ENCODE measurements at regions not wholly inside any gene's neighbourhood (a gene's known extent, or its start where the extent isn't known, plus 50 kb on each side); places are given as distances from the start of the nearest gene placed in this dataset.

GRCh38 chr1:30359539-30360220, 363.7 kb downstream of the MATN1 start:
- Histone ChIP-seq H3K4me1 (ENCODE audit: control insufficient read depth, insufficient read depth, low read length) (no peaks in the 10 kb centered on the region), H3K27me3 (ENCODE audit: control insufficient read depth, insufficient read depth, low read length) (peaks cover 8% of the 10 kb centered on the region), H3K36me3 (ENCODE audit: control insufficient read depth, insufficient read depth, low read length) (no peaks in the 10 kb centered on the region), H3K27ac (ENCODE audit: low read length) (no peak overlapping the region), H3K4me3 (ENCODE audit: low read length) (no peak overlapping the region), H3K9me3 (replicated peaks; ENCODE audit: control insufficient read depth, low read depth, low read length) (no peaks in the 10 kb centered on the region)
- no peak for DNase-seq
- 65% methylated on average over 12 of the region's 12 CpGs for WGBS (ENCODE audit: insufficient coverage)

- DNase-seq, result no peak
- no peak overlapping the region for H3K4me3 ChIP-seq (ENCODE audit: low read length)
- no peak overlapping the region for H3K27ac ChIP-seq (ENCODE audit: low read length)
- H3K9me3 ChIP-seq (replicated peaks; ENCODE audit: control insufficient read depth, low read depth, low read length), result no peaks in the 10 kb centered on the region
- WGBS (ENCODE audit: insufficient coverage), result no CpG with 5 or more reads among the region's 3 CpGs
- H3K4me1 ChIP-seq (ENCODE audit: control insufficient read depth, insufficient read depth, low read length), result no peaks in the 10 kb centered on the region
- no peaks in the 10 kb centered on the region for H3K36me3 ChIP-seq (ENCODE audit: control insufficient read depth, insufficient read depth, low read length)
- H3K27me3 ChIP-seq (ENCODE audit: control insufficient read depth, insufficient read depth, low read length), result peaks cover 8% of the 10 kb centered on the region
Measured at GRCh38 chr1:30358500-30358899, 364.9 kb downstream of the MATN1 start.

- Histone ChIP-seq H3K27ac (ENCODE audit: low read length) (no peak overlapping the region), H3K9me3 (replicated peaks; ENCODE audit: control insufficient read depth, low read depth, low read length) (no peaks in the 10 kb centered on the region), H3K4me1 (ENCODE audit: control insufficient read depth, insufficient read depth, low read length) (no peaks in the 10 kb centered on the region), H3K36me3 (ENCODE audit: control insufficient read depth, insufficient read depth, low read length) (no peaks in the 10 kb centered on the region), H3K27me3 (ENCODE audit: control insufficient read depth, insufficient read depth, low read length) (peaks cover 8% of the 10 kb centered on the region), H3K4me3 (ENCODE audit: low read length) (no peak overlapping the region)
- DNase-seq, result no peak
- 91% methylated on average over 5 of the region's 6 CpGs for WGBS (ENCODE audit: insufficient coverage)
Measured at GRCh38 chr1:30356839-30357238, 366.5 kb downstream of the MATN1 start.

GRCh38 chr1:30354410-30354809, 369.0 kb downstream of the MATN1 start:
- Histone ChIP-seq H3K4me3 (ENCODE audit: low read length) (no peak overlapping the region), H3K27me3 (ENCODE audit: control insufficient read depth, insufficient read depth, low read length) (peaks cover 4% of the 10 kb centered on the region)
- WGBS (ENCODE audit: insufficient coverage), result 22% methylated on average over 1 of the region's 1 CpG

GRCh38 chr1:30353637-30354036, 369.7 kb downstream of the MATN1 start:
- Histone ChIP-seq H3K27ac (ENCODE audit: low read length) (no peak overlapping the region), H3K27me3 (ENCODE audit: control insufficient read depth, insufficient read depth, low read length) (no peaks in the 10 kb centered on the region), H3K4me3 (ENCODE audit: low read length) (no peak overlapping the region), H3K9me3 (replicated peaks; ENCODE audit: control insufficient read depth, low read depth, low read length) (no peaks in the 10 kb centered on the region), H3K4me1 (ENCODE audit: control insufficient read depth, insufficient read depth, low read length) (no peaks in the 10 kb centered on the region), H3K36me3 (ENCODE audit: control insufficient read depth, insufficient read depth, low read length) (no peaks in the 10 kb centered on the region)
- no peak for DNase-seq

More at GRCh38 chr1:30354410-30354809, 369.0 kb downstream of the MATN1 start:
- DNase-seq, result no peak
- Histone ChIP-seq H3K9me3 (replicated peaks; ENCODE audit: control insufficient read depth, low read depth, low read length) (no peaks in the 10 kb centered on the region), H3K36me3 (ENCODE audit: control insufficient read depth, insufficient read depth, low read length) (no peaks in the 10 kb centered on the region), H3K27ac (ENCODE audit: low read length) (no peak overlapping the region), H3K4me1 (ENCODE audit: control insufficient read depth, insufficient read depth, low read length) (no peaks in the 10 kb centered on the region)

GRCh38 chr1:30348147-30348546, 375.2 kb downstream of the MATN1 start:
- Histone ChIP-seq H3K36me3 (ENCODE audit: control insufficient read depth, insufficient read depth, low read length) (no peaks in the 10 kb centered on the region), H3K27me3 (ENCODE audit: control insufficient read depth, insufficient read depth, low read length) (no peaks in the 10 kb centered on the region), H3K4me1 (ENCODE audit: control insufficient read depth, insufficient read depth, low read length) (no peaks in the 10 kb centered on the region), H3K4me3 (ENCODE audit: low read length) (no peak overlapping the region), H3K9me3 (replicated peaks; ENCODE audit: control insufficient read depth, low read depth, low read length) (peaks cover 2% of the 10 kb centered on the region), H3K27ac (ENCODE audit: low read length) (no peak overlapping the region)
- WGBS (ENCODE audit: insufficient coverage), result 100% methylated on average over 1 of the region's 2 CpGs
- no peak for DNase-seq

GRCh38 chr1:30345491-30346130, 377.8 kb downstream of the MATN1 start:
- peaks cover 2% of the 10 kb centered on the region for H3K9me3 ChIP-seq (replicated peaks; ENCODE audit: control insufficient read depth, low read depth, low read length)
- DNase-seq, result no peak
- WGBS (ENCODE audit: insufficient coverage), result 17% methylated on average over 1 of the region's 4 CpGs
- H3K27me3 ChIP-seq (ENCODE audit: control insufficient read depth, insufficient read depth, low read length), result peaks cover 17% of the 10 kb centered on the region
- no peak overlapping the region for H3K4me3 ChIP-seq (ENCODE audit: low read length)
- H3K36me3 ChIP-seq (ENCODE audit: control insufficient read depth, insufficient read depth, low read length), result no peaks in the 10 kb centered on the region
- no peaks in the 10 kb centered on the region for H3K4me1 ChIP-seq (ENCODE audit: control insufficient read depth, insufficient read depth, low read length)
- H3K27ac ChIP-seq (ENCODE audit: low read length), result no peak overlapping the region

GRCh38 chr1:30343562-30343961, 379.8 kb downstream of the MATN1 start:
- DNase-seq, result no peak
- Histone ChIP-seq H3K27me3 (ENCODE audit: control insufficient read depth, insufficient read depth, low read length) (peaks cover 17% of the 10 kb centered on the region), H3K36me3 (ENCODE audit: control insufficient read depth, insufficient read depth, low read length) (no peaks in the 10 kb centered on the region), H3K4me3 (ENCODE audit: low read length) (no peak overlapping the region), H3K27ac (ENCODE audit: low read length) (no peak overlapping the region), H3K9me3 (replicated peaks; ENCODE audit: control insufficient read depth, low read depth, low read length) (peaks cover 2% of the 10 kb centered on the region), H3K4me1 (ENCODE audit: control insufficient read depth, insufficient read depth, low read length) (no peaks in the 10 kb centered on the region)
- WGBS (ENCODE audit: insufficient coverage), result no CpG with 5 or more reads among the region's 3 CpGs

- H3K4me1 ChIP-seq (ENCODE audit: control insufficient read depth, insufficient read depth, low read length), result no peaks in the 10 kb centered on the region
- no peaks in the 10 kb centered on the region for H3K36me3 ChIP-seq (ENCODE audit: control insufficient read depth, insufficient read depth, low read length)
- no peaks in the 10 kb centered on the region for H3K9me3 ChIP-seq (replicated peaks; ENCODE audit: control insufficient read depth, low read depth, low read length)
- no peak overlapping the region for H3K27ac ChIP-seq (ENCODE audit: low read length)
- WGBS (ENCODE audit: insufficient coverage), result 1% methylated on average over 19 of the region's 33 CpGs
- H3K4me3 ChIP-seq (ENCODE audit: low read length), result no peak overlapping the region
- H3K27me3 ChIP-seq (ENCODE audit: control insufficient read depth, insufficient read depth, low read length), result peaks cover 17% of the 10 kb centered on the region
- no peak for DNase-seq
Measured at GRCh38 chr1:30342535-30343141, 380.7 kb downstream of the MATN1 start.

- no CpG with 5 or more reads among the region's 3 CpGs for WGBS (ENCODE audit: insufficient coverage)
- peaks cover 17% of the 10 kb centered on the region for H3K27me3 ChIP-seq (ENCODE audit: control insufficient read depth, insufficient read depth, low read length)
Measured at GRCh38 chr1:30340934-30341333, 382.5 kb downstream of the MATN1 start.

More at GRCh38 chr1:30340934-30341333, 382.5 kb downstream of the MATN1 start:
- Histone ChIP-seq H3K9me3 (replicated peaks; ENCODE audit: control insufficient read depth, low read depth, low read length) (no peaks in the 10 kb centered on the region), H3K36me3 (ENCODE audit: control insufficient read depth, insufficient read depth, low read length) (no peaks in the 10 kb centered on the region), H3K4me3 (ENCODE audit: low read length) (no peak overlapping the region), H3K4me1 (ENCODE audit: control insufficient read depth, insufficient read depth, low read length) (peaks cover 6% of the 10 kb centered on the region), H3K27ac (ENCODE audit: low read length) (no peak overlapping the region)
- DNase-seq, result no peak
